Thoracic aorta (tissue), 2 donors: ENCODE measurements at regions not wholly inside any gene's neighbourhood (a gene's known extent, or its start where the extent isn't known, plus 50 kb on each side); places are given as distances from the start of the nearest gene placed in this dataset.

Source experiments
- ATAC-seq: fragments of 150-250 bp; one replicate; pipeline ENCODE4 v1.8.0; 2017; ENCODE audit warnings: low read depth; ENCODE audit not compliant: insufficient number of reproducible peaks, low FRiP score
- DNase-seq: peaks from one replicate; pipeline ENCODE4 v3.0.0-alpha.2; 2020; ENCODE audit warnings: low spot score
- H3K27ac ChIP-seq, 2 donors: fragments of 200-600 bp; sonication (generic); 1 replicate in 1 of 2; 2 replicates in 1 of 2; pipeline ENCODE4 v1.5.1; 2016; ENCODE audit warnings: mild to moderate bottlenecking in 2 of 2, moderate library complexity in 2 of 2
- H3K27me3 ChIP-seq: fragments of 200-600 bp; sonication (generic); replicated peaks from 2 replicates; pipeline ENCODE4 v1.6.0; 2016; ENCODE audit warnings: mild to moderate bottlenecking; ENCODE audit not compliant: insufficient read depth
- H3K36me3 ChIP-seq: fragments of 200-600 bp; sonication (generic); one replicate; pipeline ENCODE4 v1.5.1; 2016
- H3K4me1 ChIP-seq, 2 donors: fragments of 200-600 bp; sonication (generic); 1 replicate in 1 of 2; 2 replicates in 1 of 2; pipeline versions ENCODE4 v1.5.1 to v1.6.0; 2016; ENCODE audit warnings: low read depth in 2 of 2, mild to moderate bottlenecking in 1 of 2; ENCODE audit not compliant: control insufficient read depth in 1 of 2
- H3K4me3 ChIP-seq: fragments of 200-600 bp; sonication (generic); 2 replicates; pipeline ENCODE4 v1.5.1; 2016; ENCODE audit warnings: mild to moderate bottlenecking
- H3K9me3 ChIP-seq: fragments of 200-600 bp; sonication (generic); 2 replicates; pipeline ENCODE4 v1.5.1; 2016
- TF ChIP-seq, protein P1 (sequence below): fragments of 200-600 bp; sonication (generic); IDR thresholded peaks from one replicate; pipeline ENCODE4 v1.5.1; 2019; ENCODE audit warnings: antibody characterized with exemption

DNA sequence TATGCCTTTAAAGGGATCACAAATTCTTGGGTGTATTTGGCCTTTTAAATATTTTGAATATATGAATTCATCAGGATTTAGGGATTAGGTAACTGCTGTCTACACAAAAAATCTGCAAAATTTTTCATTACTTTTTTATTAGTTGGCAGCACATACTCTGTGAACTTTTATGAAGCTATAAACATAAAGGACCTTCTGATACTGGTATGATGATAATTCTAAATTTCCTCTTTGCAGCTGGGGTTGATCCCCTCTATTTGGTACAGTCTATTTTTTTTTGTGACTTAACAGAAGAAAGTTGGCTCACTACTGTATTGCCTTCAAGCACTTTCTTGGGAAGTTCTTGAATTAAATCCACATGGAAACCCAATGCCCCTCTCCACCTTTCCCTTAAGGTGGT, 416.1 kb downstream of the LMO4 start:
- Histone ChIP-seq H3K36me3 (no peaks in the 10 kb centered on the region), H3K27me3 (no peaks in the 10 kb centered on the region), H3K4me3 (no peak overlapping the region), H3K9me3 (no peaks in the 10 kb centered on the region), H3K4me1 (no peaks in the 10 kb centered on the region), H3K27ac (no peak overlapping the region)
- DNase-seq (no peak), ATAC-seq (no peak)
- TF ChIP-seq, protein P1, sequence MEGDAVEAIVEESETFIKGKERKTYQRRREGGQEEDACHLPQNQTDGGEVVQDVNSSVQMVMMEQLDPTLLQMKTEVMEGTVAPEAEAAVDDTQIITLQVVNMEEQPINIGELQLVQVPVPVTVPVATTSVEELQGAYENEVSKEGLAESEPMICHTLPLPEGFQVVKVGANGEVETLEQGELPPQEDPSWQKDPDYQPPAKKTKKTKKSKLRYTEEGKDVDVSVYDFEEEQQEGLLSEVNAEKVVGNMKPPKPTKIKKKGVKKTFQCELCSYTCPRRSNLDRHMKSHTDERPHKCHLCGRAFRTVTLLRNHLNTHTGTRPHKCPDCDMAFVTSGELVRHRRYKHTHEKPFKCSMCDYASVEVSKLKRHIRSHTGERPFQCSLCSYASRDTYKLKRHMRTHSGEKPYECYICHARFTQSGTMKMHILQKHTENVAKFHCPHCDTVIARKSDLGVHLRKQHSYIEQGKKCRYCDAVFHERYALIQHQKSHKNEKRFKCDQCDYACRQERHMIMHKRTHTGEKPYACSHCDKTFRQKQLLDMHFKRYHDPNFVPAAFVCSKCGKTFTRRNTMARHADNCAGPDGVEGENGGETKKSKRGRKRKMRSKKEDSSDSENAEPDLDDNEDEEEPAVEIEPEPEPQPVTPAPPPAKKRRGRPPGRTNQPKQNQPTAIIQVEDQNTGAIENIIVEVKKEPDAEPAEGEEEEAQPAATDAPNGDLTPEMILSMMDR: no peak

GRCh38 chr1:87753366-87753765, 424.7 kb downstream of the LMO4 start:
- H3K36me3 ChIP-seq: no peaks in the 10 kb centered on the region
- no peak overlapping the region for H3K27ac ChIP-seq
- TF ChIP-seq, protein P1: no peak
- ATAC-seq (no peak), DNase-seq (no peak)
- H3K4me3 ChIP-seq: no peak overlapping the region
- no peaks in the 10 kb centered on the region for H3K9me3 ChIP-seq
- no peaks in the 10 kb centered on the region for H3K27me3 ChIP-seq
- H3K4me1 ChIP-seq: peaks cover 0 to 9% of the 10 kb centered on the region in 2 donors

GRCh38 chr1:87754139-87754538, 425.5 kb downstream of the LMO4 start:
- H3K4me1 ChIP-seq: peaks cover 0 to 9% of the 10 kb centered on the region in 2 donors
- no peak overlapping the region for H3K27ac ChIP-seq

GRCh38 chr1:87757676-87758075, 429.0 kb downstream of the LMO4 start:
- Histone ChIP-seq H3K4me3 (no peak overlapping the region), H3K27ac (no peak overlapping the region), H3K27me3 (no peaks in the 10 kb centered on the region), H3K9me3 (no peaks in the 10 kb centered on the region), H3K4me1 (peaks cover 0 to 9% of the 10 kb centered on the region in 2 donors), H3K36me3 (no peaks in the 10 kb centered on the region)
- DNase-seq: no peak
- TF ChIP-seq, protein P1: no peak
- ATAC-seq: no peak

More at GRCh38 chr1:87754139-87754538, 425.5 kb downstream of the LMO4 start:
- DNase-seq (no peak), ATAC-seq (no peak)
- H3K27me3 ChIP-seq: no peaks in the 10 kb centered on the region
- TF ChIP-seq, protein P1: no peak
- H3K4me3 ChIP-seq: no peak overlapping the region
- H3K9me3 ChIP-seq: no peaks in the 10 kb centered on the region
- no peaks in the 10 kb centered on the region for H3K36me3 ChIP-seq

DNA sequence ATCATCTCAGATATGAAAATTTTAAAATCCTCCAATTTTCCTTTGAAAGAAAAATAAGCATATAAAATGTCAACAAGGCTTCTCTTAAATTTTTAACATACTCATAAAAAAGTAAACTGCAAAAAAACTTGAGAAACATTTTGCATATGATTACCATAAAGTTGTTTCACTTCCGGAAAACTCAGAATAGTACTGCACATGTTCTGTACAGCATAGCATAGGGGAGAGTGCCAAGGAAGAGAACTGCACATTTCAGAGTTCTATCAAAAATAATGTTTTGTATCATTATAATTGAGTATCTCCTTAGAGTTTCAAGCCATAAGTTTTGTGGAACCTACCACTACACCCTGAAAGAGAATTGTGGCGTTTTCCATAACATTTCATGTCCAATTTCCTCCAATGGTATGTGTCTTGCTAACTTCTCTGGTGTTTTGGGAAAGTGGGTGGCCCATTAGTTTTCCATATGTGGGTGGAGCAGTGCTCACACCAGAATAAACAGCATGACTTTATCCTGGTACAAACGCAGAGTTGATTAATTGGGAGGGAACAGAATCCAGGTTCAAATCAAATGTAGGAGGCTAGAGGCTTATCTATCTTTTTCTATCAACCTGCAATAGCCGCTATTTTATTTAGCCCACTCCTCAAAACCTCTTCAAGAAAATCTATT, 430.9 kb downstream of the LMO4 start:
- Histone ChIP-seq H3K4me3 (no peak overlapping the region), H3K27me3 (no peaks in the 10 kb centered on the region), H3K4me1 (peaks cover 0 to 9% of the 10 kb centered on the region in 2 donors), H3K27ac (no peak overlapping the region), H3K36me3 (no peaks in the 10 kb centered on the region), H3K9me3 (no peaks in the 10 kb centered on the region)
- TF ChIP-seq, protein P1: no peak
- DNase-seq (no peak), ATAC-seq (no peak)
